Dedifferentiated amniotic fluid mesenchymal stem cell (primary cell): ENCODE measurements at regions not wholly inside any gene's neighbourhood (a gene's known extent, or its start where the extent isn't known, plus 50 kb on each side); places are given as distances from the start of the nearest gene placed in this dataset.
"Not testable (repeated sequence)": the region's sequence is repeated elsewhere in the genome, so short reads cannot be mapped to it uniquely, and the experiment has no call there.

Experiments used
- DNase-seq: peaks from one replicate; pipeline ENCODE4 v3.0.0-alpha.2; 2016; ENCODE audit errors: extremely low spot score

GRCh38 chr6:169101036-169101805, 152.4 kb downstream of the THBS2 start:
- no peak for DNase-seq

GRCh38 chr6:169099411-169100202, 154.0 kb downstream of the THBS2 start:
- DNase-seq = no peak

GRCh38 chr6:169098651-169099050, 155.0 kb downstream of the THBS2 start:
- not testable (repeated sequence) for DNase-seq

DNA sequence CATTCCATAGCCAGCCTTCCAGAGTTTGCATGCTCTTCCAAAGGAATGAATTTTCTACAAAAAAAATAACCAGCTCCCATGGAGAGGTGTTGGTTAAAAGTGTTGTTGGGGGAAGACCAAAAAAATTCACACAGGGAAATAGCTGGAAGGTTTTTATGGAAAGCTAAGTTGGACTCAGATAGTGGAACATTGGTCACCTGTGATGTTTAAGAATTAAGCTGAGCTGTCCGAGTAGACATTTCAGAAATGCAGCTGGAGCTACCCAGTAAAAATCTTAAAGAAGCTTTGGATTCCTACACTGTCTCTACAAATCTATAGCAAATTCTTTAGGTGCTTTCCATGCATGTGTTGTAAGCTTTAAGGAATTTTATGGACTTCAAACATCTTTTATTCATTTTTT, 155.5 kb downstream of the THBS2 start:
- DNase-seq = no peak

DNA sequence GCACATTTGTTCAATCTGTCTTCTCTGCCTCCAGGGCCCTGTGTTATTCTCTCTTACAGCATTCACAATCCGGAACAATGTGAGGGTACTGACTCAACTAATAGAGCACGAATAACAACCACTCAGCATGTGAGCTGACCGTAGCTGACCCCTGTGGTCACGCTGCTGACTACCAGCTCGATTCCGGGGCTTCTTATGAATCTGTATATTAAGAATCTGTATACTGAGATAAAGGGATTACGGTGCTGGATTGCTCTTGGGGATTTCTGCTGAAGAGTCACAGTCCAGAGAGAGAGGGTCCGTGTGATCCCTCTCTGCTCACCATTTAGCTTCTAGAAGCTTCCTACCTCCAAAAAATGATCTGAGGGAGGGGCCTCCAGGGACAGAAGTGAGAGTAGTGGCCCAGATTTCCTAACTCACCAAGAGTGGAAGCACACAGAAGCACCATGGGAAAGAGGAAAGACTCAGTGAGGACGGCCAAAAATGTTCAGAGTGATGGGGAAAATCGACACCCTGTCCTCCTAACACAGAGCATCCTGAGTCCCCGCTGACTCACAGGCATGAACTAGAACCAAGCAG, 156.2 kb downstream of the THBS2 start:
- peak; percentile 94 for DNase-seq

DNA sequence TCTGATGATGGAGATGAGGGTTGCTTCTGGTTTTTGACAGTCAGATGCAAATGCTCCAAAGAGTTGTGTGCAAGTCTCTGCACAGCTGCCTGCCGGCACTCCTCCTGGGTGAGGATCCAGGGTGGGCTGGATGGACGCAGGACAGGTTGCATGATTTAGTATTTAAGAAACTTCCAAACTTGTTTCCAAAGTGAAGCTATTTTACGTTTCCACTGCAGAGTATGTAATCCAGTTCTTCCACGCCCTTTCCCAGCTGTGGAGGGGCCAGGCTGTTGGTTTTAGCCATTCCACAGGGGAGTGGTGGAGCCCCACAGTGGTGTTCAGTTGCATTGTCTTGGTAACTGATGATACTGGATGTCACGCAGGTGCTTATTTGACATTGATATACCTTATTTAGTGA, 157.3 kb downstream of the THBS2 start:
- no peak for DNase-seq

DNA sequence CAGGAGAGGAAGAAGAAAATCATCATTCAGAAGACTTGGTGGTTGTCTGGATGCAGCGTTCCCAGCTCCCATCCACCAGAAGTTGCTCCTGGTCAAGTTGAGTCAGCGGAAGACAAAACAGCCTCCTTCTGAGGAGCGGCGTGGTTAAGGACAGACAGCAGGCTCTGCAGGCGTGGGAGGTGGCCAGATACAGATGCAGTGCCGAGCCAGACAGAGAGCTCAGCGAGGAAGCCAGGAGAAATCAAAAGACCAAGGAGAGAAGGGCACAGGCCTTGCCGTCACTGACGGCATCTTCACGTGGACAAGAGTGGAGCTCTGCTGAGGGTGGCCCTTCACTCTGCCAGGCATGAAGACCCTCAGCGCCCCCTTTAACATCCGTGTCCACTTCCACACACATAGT, 158.5 kb downstream of the THBS2 start:
- DNase-seq = no peak

- no peak for DNase-seq
Observed at GRCh38 chr6:169094552-169094950, 159.1 kb downstream of the THBS2 start.

DNA sequence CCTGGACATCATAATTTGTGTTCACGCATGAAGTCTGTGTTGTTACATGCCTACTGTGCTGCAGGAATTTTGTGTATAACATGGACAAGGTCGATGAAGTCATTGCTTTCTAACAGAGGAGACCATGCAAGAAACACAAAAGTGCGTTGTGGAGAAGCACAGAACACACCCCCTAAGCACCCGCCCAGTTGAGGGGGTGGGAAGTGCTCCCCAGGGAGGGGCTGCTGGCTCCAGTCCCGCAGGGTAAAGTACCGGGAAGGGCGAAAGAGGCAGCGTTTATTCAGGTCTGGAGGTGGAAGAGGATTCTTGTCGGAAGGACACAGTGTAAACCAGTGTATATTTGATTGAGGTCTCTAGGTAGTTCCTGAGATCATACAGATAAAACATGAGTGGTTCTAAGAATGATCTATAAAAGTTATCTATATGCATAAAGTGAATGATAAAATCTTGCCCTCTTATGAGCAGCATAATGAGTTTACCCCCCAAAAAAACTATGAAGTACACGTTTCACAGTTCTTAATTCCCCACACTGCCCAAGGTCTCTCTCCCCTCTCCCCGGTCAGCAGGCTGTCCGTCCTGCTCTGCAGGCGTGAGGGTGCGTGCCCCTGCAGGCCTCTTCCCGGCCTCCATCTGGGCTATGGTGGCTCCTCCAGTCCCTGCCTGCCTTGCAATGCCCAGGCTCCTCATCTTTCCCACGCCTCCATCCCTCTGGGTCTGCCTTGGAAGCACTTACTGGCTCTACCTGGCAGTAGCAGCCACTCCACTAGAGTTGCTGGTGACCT, 159.7 kb downstream of the THBS2 start:
- DNase-seq = no peak

DNA sequence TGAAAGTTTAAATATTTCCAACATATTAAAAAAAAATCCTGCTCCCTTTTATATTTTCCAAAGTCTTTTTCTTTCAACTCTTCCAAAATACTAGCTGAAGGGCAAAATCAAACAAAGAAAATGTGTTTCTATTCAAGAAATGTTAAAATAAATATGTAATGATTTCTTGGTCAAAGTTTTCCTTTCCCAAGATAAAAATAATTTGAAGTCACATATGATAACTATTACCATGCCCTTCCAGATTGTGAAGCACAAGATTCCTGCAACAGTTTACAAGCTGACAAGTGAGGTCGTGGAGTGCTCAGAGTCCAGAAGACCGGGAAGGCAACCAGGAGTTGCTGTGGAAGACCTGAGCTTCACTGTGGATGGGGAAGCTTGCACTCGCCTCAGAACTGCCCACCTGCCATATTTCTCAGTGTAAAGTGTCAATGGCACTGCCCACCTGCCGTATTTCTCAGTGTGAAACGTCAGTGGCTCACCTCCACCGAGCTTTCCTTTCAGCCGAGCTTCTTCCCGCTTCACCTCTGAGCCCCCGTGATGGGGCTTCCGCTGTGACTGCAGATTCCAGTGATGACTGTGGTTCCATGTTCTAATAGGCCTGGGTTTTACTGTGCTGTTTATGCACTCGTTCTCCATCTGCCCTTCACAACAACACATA, 160.5 kb downstream of the THBS2 start:
- no peak for DNase-seq

- DNase-seq = no peak
Observed at GRCh38 chr6:169092375-169092774, 161.3 kb downstream of the THBS2 start.

- not testable (repeated sequence) for DNase-seq
Observed at GRCh38 chr6:169090514-169091127, 163.0 kb downstream of the THBS2 start.

GRCh38 chr6:169088762-169089161, 164.9 kb downstream of the THBS2 start:
- no peak for DNase-seq

GRCh38 chr6:169087443-169088041, 166.1 kb downstream of the THBS2 start:
- no peak for DNase-seq

GRCh38 chr6:169086616-169087015, 167.0 kb downstream of the THBS2 start:
- DNase-seq = not testable (repeated sequence)

DNA sequence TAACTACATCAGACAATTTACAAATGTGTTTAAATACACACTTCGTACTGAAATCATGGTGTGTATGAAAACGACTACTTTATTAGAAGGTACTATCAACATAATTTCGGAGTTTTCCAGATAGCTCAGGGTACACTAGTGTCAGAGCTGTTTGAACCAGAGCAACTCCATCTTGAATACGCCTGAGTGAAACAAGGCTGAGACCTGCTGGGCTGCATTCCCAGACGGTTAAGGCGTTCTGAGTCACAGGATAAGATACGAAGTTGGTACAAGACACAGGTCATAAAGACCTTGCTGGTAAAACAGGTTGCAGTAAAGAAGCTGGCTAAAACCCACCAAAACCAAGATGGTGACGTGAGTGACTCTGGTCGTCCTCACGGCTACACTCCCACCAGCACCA, 167.6 kb downstream of the THBS2 start:
- no peak for DNase-seq

- DNase-seq = no peak
Observed at GRCh38 chr6:169085466-169085865, 168.2 kb downstream of the THBS2 start.

- DNase-seq = not testable (repeated sequence)
Observed at GRCh38 chr6:169084557-169084956, 169.1 kb downstream of the THBS2 start.

DNA sequence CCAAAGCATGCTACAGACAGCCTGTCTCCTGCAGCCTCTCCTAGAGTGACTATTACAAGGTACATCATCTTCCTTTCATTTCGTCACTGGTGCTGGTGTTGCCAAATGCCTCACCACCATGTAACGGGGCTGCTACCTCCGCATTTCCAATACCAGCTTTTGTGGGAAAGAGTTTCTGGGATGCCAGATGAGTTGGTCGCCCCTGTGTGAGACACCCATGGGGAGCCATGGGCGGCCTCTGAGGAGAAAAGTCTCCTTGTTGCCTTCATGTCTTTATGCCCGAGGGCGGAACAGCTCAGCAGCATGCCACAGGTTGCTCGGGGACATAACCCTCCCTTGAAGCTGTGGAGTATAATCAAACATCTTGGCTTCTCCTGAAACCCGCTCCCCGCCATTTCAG, 169.6 kb downstream of the THBS2 start:
- DNase-seq = no peak

DNA sequence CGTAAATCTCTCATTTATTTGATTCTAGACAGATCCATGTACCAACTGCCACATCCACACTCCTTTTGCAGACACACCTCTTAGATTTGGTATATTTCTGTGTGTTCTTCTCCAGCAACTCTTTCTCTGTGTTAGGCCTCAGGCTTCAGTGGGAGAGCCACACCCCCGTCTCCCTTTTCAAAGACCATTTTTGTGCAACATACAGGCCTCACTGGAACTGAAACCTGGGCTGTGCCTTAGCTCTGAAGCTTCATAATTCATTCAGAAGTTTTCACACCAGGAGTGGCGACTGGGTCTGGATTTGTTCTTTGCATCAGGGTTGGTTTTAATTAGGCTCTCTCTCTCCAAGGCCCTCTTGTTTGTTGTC, 170.2 kb downstream of the THBS2 start:
- DNase-seq = no peak
